Midbrain (tissue), 1 donor: ENCODE measurements at regions not wholly inside any gene's neighbourhood (a gene's known extent, or its start where the extent isn't known, plus 50 kb on each side); places are given as distances from the start of the nearest gene placed in this dataset.

ENCODE experiments used
- DNase-seq: peaks from one replicate; lab custom pipeline; 2025; lab: John Stamatoyannopoulos, UW

DNA sequence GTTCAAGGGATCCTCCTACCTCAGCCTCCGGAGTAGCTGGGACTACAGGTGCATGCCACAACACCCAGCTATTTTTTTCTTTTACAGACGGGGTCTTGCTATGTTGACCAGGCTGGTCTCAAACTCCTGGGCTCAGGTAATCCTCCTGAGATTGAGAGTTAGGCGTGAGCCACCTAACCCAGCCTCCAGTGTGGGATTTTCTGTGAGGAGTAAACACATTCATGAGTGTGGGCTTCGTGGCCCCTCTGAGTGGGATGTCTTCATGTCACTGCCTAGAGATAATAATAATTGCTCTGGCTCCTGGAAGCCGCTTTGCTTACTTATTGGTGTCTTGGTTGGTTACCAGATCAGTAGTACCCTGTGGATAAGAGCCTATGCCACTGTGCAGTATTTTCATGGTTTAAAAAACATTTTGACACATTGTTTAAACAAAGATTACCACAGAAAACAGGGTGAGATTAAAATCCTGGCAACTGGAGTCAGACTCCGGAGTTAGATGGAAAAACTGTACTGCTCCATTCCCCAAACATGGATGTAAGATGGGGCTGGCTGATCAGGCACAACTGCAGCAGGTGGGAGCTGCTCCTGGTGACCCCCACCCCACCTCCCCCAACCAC lies 159.1 kb upstream of the RAB4A start:
- no peak for DNase-seq

DNA sequence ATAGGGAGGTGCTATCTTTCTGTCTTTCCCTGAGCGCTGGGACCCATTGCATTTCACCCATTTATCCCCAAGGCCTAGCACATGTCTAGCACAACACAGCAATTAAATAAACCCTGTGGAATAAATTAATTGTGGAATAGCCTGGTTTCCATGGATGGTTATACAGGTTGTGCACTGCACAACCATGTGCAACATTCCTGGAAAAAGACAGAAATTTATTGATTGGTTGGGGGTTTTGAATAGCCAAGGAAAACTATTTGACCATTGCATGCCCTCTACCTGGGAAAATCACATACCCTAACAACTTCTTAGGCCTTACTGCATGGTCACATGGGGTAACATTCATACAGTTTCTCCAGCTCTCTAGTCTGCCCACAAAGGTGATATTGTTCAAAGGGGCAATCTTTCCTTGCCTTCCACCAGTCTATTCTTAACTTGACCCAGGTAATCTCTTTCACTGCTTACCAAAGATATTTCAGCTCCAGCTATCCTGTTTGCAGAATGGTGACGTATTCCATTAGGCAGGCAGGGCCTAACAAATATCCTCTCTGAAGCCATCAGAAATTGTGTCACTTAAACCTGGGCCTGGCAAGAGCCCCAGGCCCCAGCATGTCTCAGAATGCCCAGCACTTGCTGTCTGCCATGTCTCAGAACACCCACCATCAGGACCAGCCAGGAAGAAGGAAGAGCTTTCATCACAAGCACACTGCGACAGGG lies 157.9 kb upstream of the RAB4A start:
- no peak for DNase-seq

DNA sequence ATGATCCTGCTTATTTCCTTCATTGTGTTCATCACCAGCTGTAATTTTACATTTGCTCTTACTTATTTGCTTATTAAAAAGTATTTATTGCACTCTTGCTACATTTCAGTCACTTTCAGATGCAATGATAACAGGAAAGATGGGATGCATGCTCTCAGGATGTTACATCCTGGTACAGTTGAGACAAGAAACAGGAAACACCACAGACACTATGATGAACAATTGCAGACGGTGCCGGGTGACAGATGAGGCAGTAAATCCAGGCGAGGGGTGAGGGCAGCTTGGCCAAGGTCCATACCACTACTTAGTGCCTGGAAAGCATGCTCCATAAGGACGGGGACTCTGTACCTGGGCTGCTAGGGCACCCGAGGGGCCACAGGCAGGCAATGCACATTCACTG lies 156.6 kb upstream of the RAB4A start:
- no peak for DNase-seq

DNA sequence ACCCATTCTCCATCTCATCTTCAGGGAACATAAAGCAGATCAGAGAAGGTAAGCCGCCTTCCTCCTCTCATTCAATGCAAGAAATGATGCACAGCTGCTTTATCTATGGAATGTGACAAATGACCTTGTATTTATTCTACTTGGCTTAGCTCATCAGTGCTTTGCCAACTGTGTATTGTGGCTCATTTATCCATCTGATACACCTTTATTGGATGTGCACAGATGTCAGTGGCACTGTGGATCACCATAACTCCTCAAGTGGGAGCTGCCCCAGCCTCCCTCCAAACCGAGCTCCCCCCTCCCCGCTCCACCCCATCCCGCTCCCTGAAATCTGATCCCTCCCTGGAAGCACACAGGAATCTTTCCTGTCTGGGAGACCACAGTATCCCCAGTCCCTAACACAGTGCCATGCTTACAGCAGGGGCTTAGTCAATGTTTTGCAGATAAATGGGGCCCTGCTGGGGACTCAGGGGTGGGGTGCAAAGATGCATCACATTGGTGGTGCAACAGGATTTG lies 156.0 kb upstream of the RAB4A start:
- no peak for DNase-seq

- DNase-seq: no peak
These were observed 154.8 kb upstream of the RAB4A start for GRCh38 chr1:229116114-229116513.

GRCh38 chr1:229117664-229118300 lies 153.1 kb upstream of the RAB4A start:
- DNase-seq: peak; percentile 62

GRCh38 chr1:229118477-229119061 lies 152.3 kb upstream of the RAB4A start:
- no peak for DNase-seq

DNA sequence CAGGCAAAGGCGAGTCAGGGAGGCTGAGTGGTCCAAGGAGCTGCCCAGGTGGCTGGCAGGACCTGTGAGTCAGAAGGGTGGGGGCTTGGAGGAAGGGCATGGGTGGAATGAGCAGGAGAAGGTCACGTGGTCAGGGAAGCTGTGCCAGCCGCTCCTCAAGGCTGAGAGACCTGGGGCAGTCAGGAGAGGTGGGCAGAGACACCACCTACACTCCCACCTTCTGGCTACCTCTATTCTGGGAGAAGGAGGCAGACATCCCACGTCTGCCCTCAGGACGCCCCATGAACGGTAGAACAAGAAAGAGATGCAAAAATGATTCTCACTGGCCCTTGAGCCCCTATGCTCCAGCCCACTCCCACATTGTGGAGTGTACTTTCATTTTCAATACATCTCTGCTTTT lies 151.8 kb upstream of the RAB4A start:
- DNase-seq: no peak

DNA sequence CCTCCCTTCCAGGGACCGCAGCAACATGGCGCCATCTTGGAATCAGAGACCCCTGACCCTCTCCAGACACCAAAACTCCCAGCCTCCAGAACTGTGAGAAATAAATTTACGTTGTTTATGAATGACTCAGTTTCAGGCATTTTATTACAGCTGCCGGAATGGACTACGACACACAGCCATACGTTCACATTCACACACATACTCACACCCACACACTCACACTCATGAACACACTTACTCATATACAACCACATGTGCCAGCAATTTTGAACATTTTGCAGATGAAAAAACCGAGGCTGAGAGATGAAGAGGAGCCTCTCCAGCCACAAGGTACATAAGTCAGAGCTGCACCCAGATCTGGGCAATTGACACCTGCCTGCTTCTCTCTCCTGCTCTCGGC lies 151.0 kb upstream of the RAB4A start:
- no peak for DNase-seq

- DNase-seq: no peak
These were observed 149.0 kb upstream of the RAB4A start for GRCh38 chr1:229121845-229122436.

GRCh38 chr1:229122606-229123005 lies 148.3 kb upstream of the RAB4A start:
- no peak for DNase-seq

DNA sequence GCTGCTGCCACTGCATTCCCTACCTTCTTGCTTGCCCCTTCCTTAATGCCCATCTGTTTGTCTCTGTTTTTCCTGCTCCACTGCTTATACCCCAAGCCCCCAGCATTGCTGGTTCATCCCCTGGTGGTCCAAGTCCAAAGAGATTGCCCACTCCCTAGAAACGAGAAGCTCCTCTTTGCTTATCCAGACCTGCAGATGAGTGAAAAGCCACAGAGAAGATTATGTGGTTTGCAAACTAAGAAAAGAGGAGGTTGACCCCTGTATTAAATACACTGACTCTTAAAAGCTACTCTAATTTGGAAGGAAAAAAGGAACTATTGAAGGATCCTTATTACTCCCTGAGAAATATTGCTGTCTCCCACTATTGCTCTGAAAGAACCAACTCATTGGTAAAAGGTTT lies 146.8 kb upstream of the RAB4A start:
- no peak for DNase-seq

GRCh38 chr1:229124520-229125124 lies 146.3 kb upstream of the RAB4A start:
- DNase-seq: no peak

- peak; percentile 18 for DNase-seq
These were observed 143.6 kb upstream of the RAB4A start for GRCh38 chr1:229127301-229127700.

- DNase-seq: no peak
These were observed 142.8 kb upstream of the RAB4A start for GRCh38 chr1:229128066-229128608.

DNA sequence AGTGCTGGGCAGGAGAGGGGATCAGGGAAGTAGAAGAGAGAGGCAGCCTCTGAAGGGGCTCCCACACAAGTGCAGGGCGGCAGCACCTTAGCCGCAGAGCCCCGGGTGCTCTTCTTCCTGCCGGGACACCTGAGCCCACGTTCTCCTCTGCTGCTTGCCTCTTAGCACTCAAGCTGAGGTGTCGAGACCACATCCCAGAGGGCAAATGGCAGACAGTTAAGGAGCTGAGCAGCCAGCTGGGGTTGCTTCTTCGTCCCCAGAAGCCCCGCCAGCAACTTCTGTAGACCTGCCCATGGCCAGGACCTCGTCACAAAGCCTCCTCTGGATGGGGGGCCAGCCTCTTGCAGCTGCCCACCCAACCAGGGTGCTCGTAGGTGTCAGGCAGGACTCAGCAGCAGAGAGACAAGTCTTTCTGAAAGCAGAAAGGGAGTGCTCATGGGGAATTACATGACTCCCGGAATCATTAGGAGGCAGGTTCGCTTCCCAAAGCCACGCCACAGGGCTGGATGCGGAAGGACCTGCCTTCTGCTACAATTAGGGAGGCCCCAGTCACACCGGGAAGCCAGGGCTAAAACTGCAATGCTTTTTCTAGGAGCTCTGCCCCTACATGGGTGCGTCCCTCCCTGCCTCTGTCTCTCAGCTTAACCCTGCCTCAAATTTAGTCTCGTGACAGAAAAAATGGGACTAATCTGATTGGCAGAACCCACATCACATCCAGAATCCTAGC lies 141.4 kb upstream of the RAB4A start:
- DNase-seq: no peak

DNA sequence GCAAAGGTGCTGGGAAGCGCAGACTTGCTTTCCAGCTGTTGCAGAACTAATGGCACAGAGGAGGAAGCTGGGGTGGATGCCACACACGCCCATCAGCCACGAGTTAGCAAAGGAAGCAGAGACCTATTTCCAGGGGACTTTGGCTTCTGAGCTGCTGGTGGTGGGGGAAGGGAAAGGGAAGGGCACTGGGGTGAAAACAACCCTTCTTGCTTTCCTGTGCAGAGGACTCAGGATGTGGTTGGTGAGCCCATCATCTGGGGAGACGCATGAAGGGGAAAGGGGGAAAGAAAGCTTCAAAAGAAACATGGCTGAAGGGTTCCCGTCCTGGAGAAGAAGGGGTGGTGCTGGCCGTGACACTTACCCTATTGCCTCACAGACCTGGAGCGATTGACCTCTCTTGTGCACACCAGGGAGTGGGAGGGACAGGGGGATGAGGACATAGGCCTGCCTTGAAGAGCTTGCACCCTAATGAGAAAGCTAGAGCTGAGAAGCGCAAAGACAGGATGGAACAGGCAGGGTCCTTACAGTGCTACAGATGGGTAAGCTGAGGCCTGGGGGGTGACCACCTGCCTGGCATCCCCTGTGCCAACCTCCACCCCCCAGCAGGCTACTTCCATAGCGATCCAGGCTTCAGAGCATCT lies 140.8 kb upstream of the RAB4A start:
- no peak for DNase-seq

DNA sequence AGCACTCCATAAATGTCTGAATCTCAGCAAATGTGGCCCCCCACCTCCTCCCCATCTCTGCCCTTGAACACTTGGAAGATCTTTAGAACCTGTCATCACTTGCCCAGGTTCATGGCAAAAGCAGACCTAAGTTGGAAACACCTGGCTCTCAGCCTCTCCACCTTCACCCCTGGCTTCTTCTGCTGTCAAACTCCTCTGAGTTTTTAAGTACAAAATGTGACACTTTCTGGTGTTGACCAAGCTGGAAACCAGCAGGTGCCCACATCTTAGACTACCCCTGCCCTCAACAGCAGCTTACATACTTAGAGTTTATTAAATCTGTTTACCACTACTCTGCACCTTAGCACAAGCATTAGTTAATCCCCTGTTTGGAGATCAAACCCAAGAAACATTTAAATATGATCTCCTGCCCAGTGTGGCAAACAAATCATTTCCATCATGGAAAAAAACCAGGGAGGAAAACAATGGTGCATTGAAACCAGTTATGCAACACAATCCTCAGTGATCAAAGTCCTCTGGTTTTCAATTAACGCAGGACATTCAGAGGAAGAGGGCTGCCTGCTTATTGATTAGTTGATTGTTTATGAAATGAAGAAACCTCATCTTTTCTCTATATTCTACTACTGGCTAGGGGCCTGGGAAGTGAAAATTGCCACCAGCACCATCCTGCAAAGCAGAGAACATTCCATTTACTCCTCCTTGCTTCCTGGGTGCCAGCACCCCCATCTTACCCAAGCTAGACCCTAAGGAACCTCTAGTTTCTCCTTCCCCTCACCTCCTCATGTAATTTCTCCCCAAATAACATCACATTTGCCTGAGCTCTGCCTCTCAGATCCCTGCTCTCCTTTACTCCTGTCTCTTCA lies 139.4 kb upstream of the RAB4A start:
- peak; percentile 56 for DNase-seq

GRCh38 chr1:229132106-229132443 lies 138.8 kb upstream of the RAB4A start:
- DNase-seq: no peak

DNA sequence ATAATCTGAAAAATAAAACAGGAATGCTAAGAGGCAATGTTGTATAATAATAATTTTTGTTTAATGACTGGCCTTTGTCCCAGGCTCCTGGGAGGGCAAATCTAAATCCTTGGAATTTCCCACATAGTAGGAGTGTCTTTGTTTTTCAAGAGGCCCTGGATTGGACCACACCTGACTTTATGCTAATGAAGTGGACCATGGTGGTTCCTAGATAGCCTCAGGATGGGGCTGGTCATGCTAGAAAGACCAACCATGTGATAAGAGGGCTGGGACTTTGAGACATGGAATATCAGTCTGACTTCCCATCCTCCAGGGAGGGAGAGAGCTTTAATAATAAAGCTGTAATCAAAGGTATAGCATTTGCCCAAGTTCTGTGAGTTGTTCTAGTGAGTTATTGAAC lies 138.2 kb upstream of the RAB4A start:
- DNase-seq: no peak
